Body of pancreas (tissue), 4 donors: ENCODE measurements at regions not wholly inside any gene's neighbourhood (a gene's known extent, or its start where the extent isn't known, plus 50 kb on each side); places are given as distances from the start of the nearest gene placed in this dataset.

ENCODE experiments used
- ATAC-seq: fragments of 150-250 bp; one replicate; pipeline ENCODE4 v1.9.1; 2016
- DNase-seq, 4 donors: peaks; one replicate each; pipeline ENCODE4 v3.0.0-alpha.2; 2019
- H3K27ac ChIP-seq, 4 donors: fragments of 200-600 bp; sonication (generic); 1 replicate in 3 of 4; 2 replicates in 1 of 4; pipeline versions ENCODE4 v1.5.1 to v1.6.1; 2016 to 2019; ENCODE audit warnings: mild to moderate bottlenecking in 1 of 4, mixed read lengths in 1 of 4, moderate library complexity in 1 of 4
- H3K27me3 ChIP-seq, 2 donors: fragments of 200-600 bp; sonication (generic); one replicate each; pipeline ENCODE4 v1.6.0; 2016; ENCODE audit warnings: mild to moderate bottlenecking in 1 of 2
- H3K36me3 ChIP-seq, 2 donors: fragments of 200-600 bp; sonication (generic); replicated peaks in 1 of 2; 2 replicates each; pipeline ENCODE4 v1.5.1; 2016; ENCODE audit warnings: low read depth in 2 of 2; ENCODE audit not compliant: insufficient read depth in 1 of 2
- H3K4me1 ChIP-seq: fragments of 200-600 bp; sonication (generic); one replicate; pipeline ENCODE4 v1.6.0; 2016
- H3K4me3 ChIP-seq, 2 donors: fragments of 200-600 bp; sonication (generic); 1 replicate in 1 of 2; 2 replicates in 1 of 2; pipeline ENCODE4 v1.5.1; 2016 to 2019
- H3K9me3 ChIP-seq, 3 donors: fragments of 200-600 bp; sonication (generic); 1 replicate in 2 of 3; 2 replicates in 1 of 3; pipeline ENCODE4 v1.5.1; 2016
- POLR2A ChIP-seq, 3 donors: fragments of 450-650 bp; IDR thresholded peaks; one replicate each; pipeline ENCODE4 v1.6.1; 2016; ENCODE audit warnings: antibody characterized with exemption in 3 of 3, mild to moderate bottlenecking in 2 of 3
- WGBS, 2 donors: methylation state at CpG; one replicate each; pipeline ENCODE4 v1.1.5; 2017; 5-methylcytosine and 5-hydroxymethylcytosine counted together
- intact Hi-C: fragments of 100-400 bp; cut with DNase I; formaldehyde crosslinking; loops from one replicate; pipeline ENCODE4 v1.15.1; 2023
- TF ChIP-seq, protein P1 (sequence below), 7 experiments: fragments of 450-650 bp in 4 of 7; fragments of 200-600 bp in 3 of 7; sonication (generic) in 3 of 7; IDR thresholded peaks; one replicate each; pipeline ENCODE4 v1.5.1; 2016 to 2019; ENCODE audit warnings: antibody characterized with exemption in 7 of 7

DNA sequence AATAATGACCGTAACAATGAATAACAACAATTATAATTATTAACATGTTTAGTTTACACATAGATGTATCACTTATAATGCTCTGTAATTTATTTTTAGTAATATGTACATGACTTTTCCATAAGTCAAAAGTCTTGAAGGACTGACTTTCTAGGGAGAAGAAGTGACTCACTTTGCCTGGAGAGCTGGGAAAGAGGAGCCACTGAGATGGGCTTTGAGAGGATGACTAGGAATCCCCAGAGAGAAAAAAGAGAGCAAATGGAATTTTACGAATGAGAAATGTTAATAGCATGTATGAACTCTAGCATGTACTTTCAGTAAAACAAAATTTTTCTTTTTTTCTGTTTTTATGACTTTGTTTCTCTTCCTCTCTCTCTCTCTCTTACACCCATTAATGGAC is 67.8 kb upstream of the RALY start:
- Histone ChIP-seq H3K36me3 (no peaks in the 10 kb centered on the region), H3K27me3 (no peaks in the 10 kb centered on the region), H3K4me3 (no peak overlapping the region), H3K27ac (no peak overlapping the region), H3K9me3 (no peaks in the 10 kb centered on the region), H3K4me1 (no peaks in the 10 kb centered on the region)
- intact Hi-C loops, result no loop called here
- WGBS, 2 donors, result 76 to 87% methylated on average over 2 of the region's 2 CpGs
- ATAC-seq (no peak), DNase-seq (no peak)
- TF ChIP-seq, protein P1, sequence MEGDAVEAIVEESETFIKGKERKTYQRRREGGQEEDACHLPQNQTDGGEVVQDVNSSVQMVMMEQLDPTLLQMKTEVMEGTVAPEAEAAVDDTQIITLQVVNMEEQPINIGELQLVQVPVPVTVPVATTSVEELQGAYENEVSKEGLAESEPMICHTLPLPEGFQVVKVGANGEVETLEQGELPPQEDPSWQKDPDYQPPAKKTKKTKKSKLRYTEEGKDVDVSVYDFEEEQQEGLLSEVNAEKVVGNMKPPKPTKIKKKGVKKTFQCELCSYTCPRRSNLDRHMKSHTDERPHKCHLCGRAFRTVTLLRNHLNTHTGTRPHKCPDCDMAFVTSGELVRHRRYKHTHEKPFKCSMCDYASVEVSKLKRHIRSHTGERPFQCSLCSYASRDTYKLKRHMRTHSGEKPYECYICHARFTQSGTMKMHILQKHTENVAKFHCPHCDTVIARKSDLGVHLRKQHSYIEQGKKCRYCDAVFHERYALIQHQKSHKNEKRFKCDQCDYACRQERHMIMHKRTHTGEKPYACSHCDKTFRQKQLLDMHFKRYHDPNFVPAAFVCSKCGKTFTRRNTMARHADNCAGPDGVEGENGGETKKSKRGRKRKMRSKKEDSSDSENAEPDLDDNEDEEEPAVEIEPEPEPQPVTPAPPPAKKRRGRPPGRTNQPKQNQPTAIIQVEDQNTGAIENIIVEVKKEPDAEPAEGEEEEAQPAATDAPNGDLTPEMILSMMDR (IDR thresholded peaks at IDR 0.05), result no peak
- TF ChIP-seq POLR2A (IDR thresholded peaks at IDR 0.05), result no peak

DNA sequence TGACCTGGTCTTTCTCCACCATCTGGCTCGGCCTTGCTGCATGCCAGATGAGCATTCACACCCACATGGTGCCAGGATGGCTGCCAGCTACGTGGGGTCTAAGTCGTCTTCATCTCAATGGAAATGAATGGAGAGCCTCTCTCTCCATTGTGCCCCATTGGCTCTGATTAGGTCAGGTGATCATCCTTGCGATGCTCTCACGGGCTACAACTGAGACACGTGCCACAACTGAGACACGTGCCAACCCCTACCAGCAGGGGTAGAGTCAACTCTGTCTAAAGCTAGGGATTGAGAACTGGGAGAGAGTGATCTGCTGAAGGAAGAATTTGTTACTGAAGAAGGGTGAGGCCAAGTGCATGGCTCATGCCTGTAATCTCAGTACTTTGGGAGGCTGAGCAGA is 67.3 kb upstream of the RALY start:
- ATAC-seq (no peak), DNase-seq (no peak)
- 97 to 98% methylated on average over 7 of the region's 7 CpGs for WGBS, 2 donors
- no peak overlapping the region for H3K4me3 ChIP-seq
- no peaks in the 10 kb centered on the region for H3K4me1 ChIP-seq
- H3K27me3 ChIP-seq, result no peaks in the 10 kb centered on the region
- no peaks in the 10 kb centered on the region for H3K9me3 ChIP-seq
- H3K36me3 ChIP-seq, result no peaks in the 10 kb centered on the region
- intact Hi-C loops, result no loop called here
- no peak overlapping the region for H3K27ac ChIP-seq
- no peak for TF ChIP-seq POLR2A (IDR thresholded peaks at IDR 0.05)
- TF ChIP-seq, protein P1 (IDR thresholded peaks at IDR 0.05), result no peak

DNA sequence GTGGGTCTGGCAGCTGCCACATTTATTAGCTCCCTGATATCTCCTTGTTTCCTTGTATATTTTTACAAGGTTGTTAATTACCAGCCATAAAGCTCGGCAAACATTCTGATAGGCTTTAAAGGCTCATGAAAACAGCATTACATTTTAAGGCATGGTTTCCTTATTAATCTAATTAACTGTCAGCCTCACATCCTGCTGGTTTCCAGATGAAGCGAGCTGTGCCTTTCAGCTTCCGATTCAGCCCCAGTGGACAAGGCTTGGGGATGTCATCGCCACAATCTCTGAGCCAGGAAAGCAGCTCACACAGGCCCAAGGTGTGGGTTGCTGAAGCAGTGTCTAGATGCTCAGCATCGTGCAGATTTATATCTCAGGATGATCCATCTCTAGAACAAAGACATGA is 66.0 kb upstream of the RALY start:
- Histone ChIP-seq H3K4me1 (no peaks in the 10 kb centered on the region), H3K27me3 (no peaks in the 10 kb centered on the region), H3K27ac (no peak overlapping the region), H3K4me3 (no peak overlapping the region), H3K36me3 (no peaks in the 10 kb centered on the region), H3K9me3 (no peaks in the 10 kb centered on the region)
- no peak for DNase-seq
- 74 to 78% methylated on average over 5 of the region's 5 CpGs for WGBS, 2 donors
- TF ChIP-seq, protein P1 (IDR thresholded peaks at IDR 0.05), result no peak
- TF ChIP-seq POLR2A (IDR thresholded peaks at IDR 0.05), result no peak
- no peak for ATAC-seq
- intact Hi-C loops, result no loop called here

DNA sequence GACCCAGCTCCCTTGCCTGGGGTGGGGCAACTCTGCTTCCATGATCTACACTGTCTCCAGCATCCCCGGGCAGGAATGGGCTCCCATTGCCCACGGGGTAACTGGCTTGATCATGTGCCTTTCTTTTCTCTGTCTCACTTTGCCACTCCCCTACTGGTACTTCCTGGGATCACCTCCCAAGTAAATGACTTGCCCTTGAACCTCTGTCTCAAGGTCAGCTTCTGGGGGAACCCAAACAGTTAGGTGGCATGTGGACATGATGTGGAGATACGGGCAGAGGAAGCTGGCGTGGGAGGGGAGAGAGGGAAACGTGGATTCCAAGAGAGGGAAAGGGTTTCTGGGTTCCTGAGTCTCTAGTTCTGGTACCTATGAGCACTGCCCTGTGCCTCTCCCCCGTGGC is 63.8 kb upstream of the RALY start:
- ATAC-seq (no peak), DNase-seq (no peak)
- Histone ChIP-seq H3K36me3 (no peaks in the 10 kb centered on the region), H3K27ac (no peak overlapping the region), H3K9me3 (no peaks in the 10 kb centered on the region), H3K27me3 (no peaks in the 10 kb centered on the region), H3K4me3 (no peak overlapping the region), H3K4me1 (peaks cover 5% of the 10 kb centered on the region)
- 47 to 49% methylated on average over 5 to 6 of the region's 6 CpGs for WGBS, 2 donors
- TF ChIP-seq, protein P1 (IDR thresholded peaks at IDR 0.05), result no peak
- no peak for TF ChIP-seq POLR2A (IDR thresholded peaks at IDR 0.05)
- intact Hi-C loops, result loop anchor here (5.0 kb wide), 1 partner anchor 142 kb away; no protein-coding TSS in a partner anchor

DNA sequence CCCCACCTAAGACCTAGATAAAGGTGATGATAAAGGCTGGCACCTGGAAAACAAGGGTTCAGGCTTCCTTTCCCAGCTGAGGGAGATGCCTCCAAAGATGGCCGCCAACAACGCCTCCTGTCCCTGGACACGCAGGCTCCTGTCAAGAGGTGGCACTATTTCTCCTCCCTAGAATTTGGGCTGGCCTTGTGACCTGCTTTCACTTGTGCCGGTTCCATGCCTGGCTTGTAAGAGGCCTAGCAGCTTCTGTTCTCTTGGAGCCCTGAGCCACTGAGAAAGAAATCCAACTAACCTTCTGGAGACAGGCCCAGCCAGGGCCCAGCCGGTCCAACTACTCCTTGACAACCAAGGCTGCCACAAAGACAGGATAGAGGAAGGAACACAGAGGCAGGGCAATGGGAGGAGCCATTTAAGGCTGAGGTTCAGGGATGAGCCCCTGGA is 60.2 kb upstream of the RALY start:
- H3K9me3 ChIP-seq, result no peaks in the 10 kb centered on the region
- no peak overlapping the region for H3K4me3 ChIP-seq
- intact Hi-C loops, result loop anchor here (5.0 kb wide), 1 partner anchor 139 kb away; no protein-coding TSS in a partner anchor
- no peaks in the 10 kb centered on the region for H3K36me3 ChIP-seq
- DNase-seq, result peak; percentile 73 to 80 (median 80)
- 58% methylated on average over 5 of the region's 5 CpGs; no CpG with 5 or more reads in 1 of the 2 donors for WGBS, 2 donors
- peak; percentile 90 for ATAC-seq
- TF ChIP-seq POLR2A (IDR thresholded peaks at IDR 0.05), result no peak
- TF ChIP-seq, protein P1 (IDR thresholded peaks at IDR 0.05), result peak; percentile 17 to 81 (median 67)
- H3K27ac ChIP-seq, result peak overlapping the region in 2 of 4 donors; percentile 15 to 26
- H3K27me3 ChIP-seq, result no peaks in the 10 kb centered on the region
- H3K4me1 ChIP-seq, result peaks cover 5% of the 10 kb centered on the region
